Nephron progenitor cell (in vitro differentiated cells): ENCODE measurements at regions not wholly inside any gene's neighbourhood (a gene's known extent, or its start where the extent isn't known, plus 50 kb on each side); places are given as distances from the start of the nearest gene placed in this dataset.

Experiments
- DNase-seq: peaks from one replicate; pipeline ENCODE4 v3.0.0; 2021
- H3K27ac Mint-ChIP-seq: 2 replicates; pipeline ENCODE4 v1.8.0; 2021; ENCODE audit warnings: mild to moderate bottlenecking, moderate library complexity, mixed read lengths
- H3K27me3 Mint-ChIP-seq: 2 replicates; pipeline ENCODE4 v1.8.0; 2021; ENCODE audit warnings: mild to moderate bottlenecking, low read depth, mixed read lengths; ENCODE audit not compliant: poor library complexity
- H3K36me3 Mint-ChIP-seq: 2 replicates; pipeline ENCODE4 v1.8.0; 2021; ENCODE audit warnings: low read depth, mixed read lengths
- H3K4me1 Mint-ChIP-seq: 2 replicates; pipeline ENCODE4 v1.8.0; 2021; ENCODE audit warnings: mixed read lengths
- H3K4me3 Mint-ChIP-seq: 2 replicates; pipeline ENCODE4 v1.8.0; 2021; ENCODE audit warnings: mild to moderate bottlenecking, moderate library complexity, mixed read lengths
- H3K9me3 Mint-ChIP-seq: 2 replicates; pipeline ENCODE4 v1.8.0; 2021; ENCODE audit warnings: mild to moderate bottlenecking, moderate library complexity, mixed read lengths
- CTCF ChIP-seq: fragments of 200-600 bp; sonication (generic); IDR thresholded peaks from 2 replicates; pipeline ENCODE4 v1.5.0; 2021; ENCODE audit warnings: antibody characterized with exemption

- no peak overlapping the region for H3K27ac Mint-ChIP-seq
- H3K36me3 Mint-ChIP-seq, result no peaks in the 10 kb centered on the region
- H3K4me3 Mint-ChIP-seq, result no peak overlapping the region
- TF ChIP-seq CTCF, result no peak
- peaks cover 16% of the 10 kb centered on the region for H3K9me3 Mint-ChIP-seq
- H3K4me1 Mint-ChIP-seq, result peaks cover 16% of the 10 kb centered on the region
- no peaks in the 10 kb centered on the region for H3K27me3 Mint-ChIP-seq
- DNase-seq, result no peak
These were observed 68.2 kb upstream of the SPTLC1 start for GRCh38 chr9:92183449-92183848.

GRCh38 chr9:92181296-92181695 lies 66.1 kb upstream of the SPTLC1 start:
- DNase-seq, result no peak
- Mint-ChIP-seq H3K4me3 (no peak overlapping the region), H3K36me3 (no peaks in the 10 kb centered on the region), H3K4me1 (peaks cover 15% of the 10 kb centered on the region), H3K27me3 (no peaks in the 10 kb centered on the region), H3K27ac (no peak overlapping the region), H3K9me3 (peaks cover 16% of the 10 kb centered on the region)
- TF ChIP-seq CTCF, result no peak

- Mint-ChIP-seq H3K27me3 (no peaks in the 10 kb centered on the region), H3K9me3 (peaks cover 16% of the 10 kb centered on the region), H3K36me3 (no peaks in the 10 kb centered on the region), H3K27ac (no peak overlapping the region), H3K4me1 (peaks cover 19% of the 10 kb centered on the region), H3K4me3 (no peak overlapping the region)
- DNase-seq, result no peak
- TF ChIP-seq CTCF, result no peak
These were observed 65.5 kb upstream of the SPTLC1 start for GRCh38 chr9:92180669-92181181.

- Mint-ChIP-seq H3K4me3 (no peak overlapping the region), H3K27me3 (no peaks in the 10 kb centered on the region), H3K27ac (no peak overlapping the region), H3K36me3 (no peaks in the 10 kb centered on the region), H3K9me3 (peaks cover 19% of the 10 kb centered on the region), H3K4me1 (peaks cover 19% of the 10 kb centered on the region)
- no peak for DNase-seq
- no peak for TF ChIP-seq CTCF
These were observed 64.8 kb upstream of the SPTLC1 start for GRCh38 chr9:92180002-92180400.

- H3K27me3 Mint-ChIP-seq, result peaks cover under 1% of the 10 kb centered on the region
- no peak overlapping the region for H3K27ac Mint-ChIP-seq
- H3K4me1 Mint-ChIP-seq, result peaks cover 19% of the 10 kb centered on the region
- no peaks in the 10 kb centered on the region for H3K36me3 Mint-ChIP-seq
- DNase-seq, result no peak
- H3K9me3 Mint-ChIP-seq, result peaks cover 21% of the 10 kb centered on the region
- no peak overlapping the region for H3K4me3 Mint-ChIP-seq
- TF ChIP-seq CTCF, result no peak
These were observed 64.2 kb upstream of the SPTLC1 start for GRCh38 chr9:92179286-92180001.

GRCh38 chr9:92177591-92177990 lies 62.4 kb upstream of the SPTLC1 start:
- Mint-ChIP-seq H3K9me3 (peaks cover 38% of the 10 kb centered on the region), H3K4me3 (no peak overlapping the region), H3K27ac (no peak overlapping the region), H3K4me1 (peaks cover 19% of the 10 kb centered on the region), H3K27me3 (peaks cover 8% of the 10 kb centered on the region), H3K36me3 (no peaks in the 10 kb centered on the region)
- no peak for TF ChIP-seq CTCF
- DNase-seq, result no peak
